SK-N-SH (cell line): ENCODE measurements at regions not wholly inside any gene's neighbourhood (a gene's known extent, or its start where the extent isn't known, plus 50 kb on each side); places are given as distances from the start of the nearest gene placed in this dataset.

ENCODE experiments used
- EP300 ChIP-seq, 2 experiments: IDR thresholded peaks; 2 replicates each; pipeline versions ENCODE4 v1.4.0 to v1.6.1; 2012; ENCODE audit warnings: borderline replicate concordance in 1 of 2, low read depth in 1 of 2, low read length in 1 of 2
- GATA2 ChIP-seq: sonication (generic); formaldehyde crosslinking; IDR thresholded peaks from 2 replicates; pipeline ENCODE4 v1.5.0; 2020; ENCODE audit warnings: mild to moderate bottlenecking, missing genetic modification reagents
- MAX ChIP-seq: IDR thresholded peaks from 2 replicates; pipeline ENCODE4 v1.4.0; 2012; ENCODE audit warnings: low read depth
- POLR2AphosphoS5 ChIP-seq: IDR thresholded peaks from 2 replicates; pipeline ENCODE4 v1.6.1; 2012; ENCODE audit warnings: low read depth, low read length
- RAD21 ChIP-seq: IDR thresholded peaks from 2 replicates; pipeline ENCODE4 v1.6.1; 2012; ENCODE audit warnings: mild to moderate bottlenecking, low read length
- SIN3A ChIP-seq: IDR thresholded peaks from 2 replicates; pipeline ENCODE4 v1.6.1; 2012; ENCODE audit warnings: low read depth, mild to moderate bottlenecking, low read length, moderate library complexity, borderline replicate concordance
- TCF12 ChIP-seq: IDR thresholded peaks from 2 replicates; pipeline ENCODE4 v1.4.0; 2012
- TF ChIP-seq, protein P1 (sequence below): fragments of 200-600 bp; sonication (generic); IDR thresholded peaks from 2 replicates; pipeline ENCODE4 v1.6.1; 2017; ENCODE audit warnings: antibody characterized with exemption, mild to moderate bottlenecking, moderate library complexity

DNA sequence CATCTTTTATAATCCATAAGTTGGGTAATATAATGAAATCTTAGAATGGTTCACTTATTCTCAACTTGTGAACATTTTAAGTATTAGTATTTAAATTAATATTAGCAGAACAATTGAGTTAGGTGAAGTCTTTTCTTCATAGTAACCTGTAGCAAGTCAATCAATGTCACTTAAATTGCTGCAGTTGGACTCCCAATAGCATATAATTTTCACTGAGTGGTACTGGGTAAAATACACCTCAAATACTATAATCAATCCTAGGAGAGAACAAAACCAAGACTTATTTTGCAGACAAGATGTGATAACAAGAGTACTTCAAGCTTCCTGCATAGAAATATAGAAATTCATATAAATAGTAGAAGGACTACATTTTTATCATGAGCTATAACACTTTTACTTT, 677.9 kb upstream of the LRRN3 start:
- no peak for TF ChIP-seq POLR2AphosphoS5
- no peak for TF ChIP-seq TCF12
- no peak for TF ChIP-seq RAD21
- TF ChIP-seq MAX: no peak
- TF ChIP-seq, protein P1, sequence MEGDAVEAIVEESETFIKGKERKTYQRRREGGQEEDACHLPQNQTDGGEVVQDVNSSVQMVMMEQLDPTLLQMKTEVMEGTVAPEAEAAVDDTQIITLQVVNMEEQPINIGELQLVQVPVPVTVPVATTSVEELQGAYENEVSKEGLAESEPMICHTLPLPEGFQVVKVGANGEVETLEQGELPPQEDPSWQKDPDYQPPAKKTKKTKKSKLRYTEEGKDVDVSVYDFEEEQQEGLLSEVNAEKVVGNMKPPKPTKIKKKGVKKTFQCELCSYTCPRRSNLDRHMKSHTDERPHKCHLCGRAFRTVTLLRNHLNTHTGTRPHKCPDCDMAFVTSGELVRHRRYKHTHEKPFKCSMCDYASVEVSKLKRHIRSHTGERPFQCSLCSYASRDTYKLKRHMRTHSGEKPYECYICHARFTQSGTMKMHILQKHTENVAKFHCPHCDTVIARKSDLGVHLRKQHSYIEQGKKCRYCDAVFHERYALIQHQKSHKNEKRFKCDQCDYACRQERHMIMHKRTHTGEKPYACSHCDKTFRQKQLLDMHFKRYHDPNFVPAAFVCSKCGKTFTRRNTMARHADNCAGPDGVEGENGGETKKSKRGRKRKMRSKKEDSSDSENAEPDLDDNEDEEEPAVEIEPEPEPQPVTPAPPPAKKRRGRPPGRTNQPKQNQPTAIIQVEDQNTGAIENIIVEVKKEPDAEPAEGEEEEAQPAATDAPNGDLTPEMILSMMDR: no peak
- no peak for TF ChIP-seq EP300 (IDR thresholded peaks at IDR 0.05; ENCODE audit: borderline replicate concordance in 1 of 2, low read depth in 1 of 2, low read length in 1 of 2)
- no peak for TF ChIP-seq SIN3A
- TF ChIP-seq GATA2 (CRISPR knock-in tag): no peak
